ENCODE measurements at regions not wholly inside any gene's neighbourhood (a gene's known extent, or its start where the extent isn't known, plus 50 kb on each side); places are given as distances from the start of the nearest gene placed in this dataset.
A peak's percentile ranks its signal among the peaks of the same experiment; 100 is the strongest.

DNA sequence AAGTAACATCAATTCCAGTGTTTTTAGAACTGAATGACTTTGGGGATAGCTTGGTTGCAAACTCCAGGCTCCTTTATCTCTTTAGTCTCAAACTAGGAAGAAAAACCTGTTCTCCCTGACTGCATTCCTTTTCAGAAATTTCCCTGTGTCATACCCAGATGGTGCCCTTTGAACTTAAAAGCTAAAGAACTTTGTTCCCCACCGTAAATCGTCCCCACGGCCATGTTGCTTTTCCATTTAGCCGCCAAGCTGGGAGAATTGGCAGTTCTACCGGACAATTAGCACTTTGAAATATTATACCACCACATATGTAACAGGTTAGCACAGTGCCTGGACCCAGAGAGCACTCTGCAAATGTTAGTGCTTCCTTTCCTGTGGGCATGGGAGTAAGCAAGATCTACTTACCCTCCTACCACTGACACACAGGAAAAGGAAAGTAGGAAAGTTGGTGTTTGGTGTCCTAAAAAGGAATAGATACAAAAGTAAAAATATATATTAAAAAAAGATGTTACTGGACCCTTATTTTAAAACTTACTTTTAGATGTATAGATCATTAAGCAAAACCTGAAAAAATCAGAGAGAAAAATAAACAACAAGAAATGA lies 191.9 kb upstream of the MIR17HG start:
- Mint-ChIP-seq H3K36me3 (ENCODE audit: low read depth) (no peaks in the 10 kb centered on the region), H3K27me3 (ENCODE audit: insufficient read depth, low read depth, poor library complexity) (no peaks in the 10 kb centered on the region), H3K27ac (peak overlapping the region; percentile 50), H3K4me1 (peaks cover 38% of the 10 kb centered on the region), H3K9me3 (no peaks in the 10 kb centered on the region; the same call in 2 of the 3 replicates), H3K4me3 (no peak overlapping the region)
- Histone ChIP-seq H3K4me2 (peak overlapping the region; percentile 8), H4K20me1 (replicated peaks; ENCODE audit: insufficient read depth) (no peaks in the 10 kb centered on the region), H3K4me1 (ENCODE audit: insufficient read depth) (peaks cover 26% of the 10 kb centered on the region), H3K9me2 (ENCODE audit: insufficient read depth) (no peaks in the 10 kb centered on the region), H3K27ac (ENCODE audit: low read depth) (no peak overlapping the region), H2AFZ (peak overlapping the region; percentile 26; the same call in 1 of the 2 replicates), H3F3A (replicated peaks; ENCODE audit: low read depth) (no peaks in the 10 kb centered on the region), H3K79me2 (replicated peaks; ENCODE audit: insufficient read depth) (no peaks in the 10 kb centered on the region), H3K36me3 (ENCODE audit: insufficient read depth) (no peaks in the 10 kb centered on the region), H3K4me3 (no peak overlapping the region), H3K27me3 (ENCODE audit: insufficient read depth) (no peaks in the 10 kb centered on the region)
- ATAC-seq (no peak; the same call in 1 of the 3 replicates), DNase-seq (ENCODE audit: low spot score) (peak; percentile 56)
- TF ChIP-seq CTCF (conservative IDR thresholded peaks at IDR 0.05; ENCODE audit: low read depth in 2 of 2) (no peak), ZNF114 (CRISPR knock-in tag; IDR thresholded peaks at IDR 0.05) (no peak), ZNF331 (CRISPR knock-in tag; IDR thresholded peaks at IDR 0.05; ENCODE audit: low read depth) (no peak), ETS1 (IDR thresholded peaks at IDR 0.05) (no peak), CREB1 (CRISPR knock-in tag; IDR thresholded peaks at IDR 0.05; ENCODE audit: low read depth) (no peak), EZH2phosphoT487 (IDR thresholded peaks at IDR 0.05; ENCODE audit: unreplicated experiment) (no peak), STAT1 (IDR thresholded peaks at IDR 0.05; ENCODE audit: unreplicated experiment) (no peak), EZH2 (IDR thresholded peaks at IDR 0.05; ENCODE audit: low read depth, unreplicated experiment) (no peak)

DNA sequence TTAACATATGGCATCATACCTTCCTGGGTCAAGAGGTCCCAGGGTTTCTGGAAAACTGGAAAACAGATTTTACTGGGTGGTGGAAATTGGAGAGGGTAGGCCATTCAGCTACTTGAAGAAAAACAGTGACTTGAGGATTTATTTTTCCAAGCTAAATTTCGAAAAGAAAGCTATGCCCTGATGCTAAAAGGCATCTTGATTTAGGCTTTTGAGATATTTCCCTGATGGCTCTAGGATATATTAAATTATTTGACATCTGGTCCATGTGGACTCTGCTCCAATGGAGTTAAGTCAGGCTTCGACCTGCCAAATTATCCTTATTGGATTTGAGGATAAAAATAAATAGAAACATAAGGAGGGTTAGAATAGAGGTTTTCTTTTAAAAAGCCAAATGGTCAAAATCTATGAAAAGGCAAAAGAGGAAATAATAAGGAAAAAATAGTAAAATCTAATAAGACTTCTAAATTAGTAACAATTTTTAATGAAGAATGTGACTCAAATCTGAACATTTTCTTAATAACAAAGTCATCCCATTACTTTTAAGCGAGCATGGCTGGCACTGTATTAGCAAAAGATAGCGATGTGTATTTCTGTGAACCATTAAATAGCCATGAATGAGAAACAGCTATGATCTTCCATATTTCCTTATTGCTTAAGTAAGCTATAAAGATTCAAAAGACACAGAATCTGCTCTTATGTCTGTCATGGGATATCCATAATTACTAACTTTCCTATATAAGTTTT lies 190.0 kb upstream of the MIR17HG start:
- H3K36me3 Mint-ChIP-seq (ENCODE audit: low read depth): no peaks in the 10 kb centered on the region
- H3K9me3 Mint-ChIP-seq: no peaks in the 10 kb centered on the region; the same call in 2 of the 3 replicates
- H3K4me1 Mint-ChIP-seq: peaks cover 34% of the 10 kb centered on the region
- Histone ChIP-seq H4K20me1 (replicated peaks; ENCODE audit: insufficient read depth) (no peaks in the 10 kb centered on the region), H3K79me2 (replicated peaks; ENCODE audit: insufficient read depth) (no peaks in the 10 kb centered on the region), H3K4me3 (no peak overlapping the region), H3K27me3 (ENCODE audit: insufficient read depth) (no peaks in the 10 kb centered on the region), H2AFZ (no peak overlapping the region), H3K4me1 (ENCODE audit: insufficient read depth) (peaks cover 26% of the 10 kb centered on the region), H3K36me3 (ENCODE audit: insufficient read depth) (no peaks in the 10 kb centered on the region), H3K9me2 (ENCODE audit: insufficient read depth) (no peaks in the 10 kb centered on the region), H3K4me2 (no peak overlapping the region), H3K27ac (ENCODE audit: low read depth) (no peak overlapping the region), H3F3A (replicated peaks; ENCODE audit: low read depth) (no peaks in the 10 kb centered on the region)
- ATAC-seq (no peak), DNase-seq (ENCODE audit: low spot score) (no peak)
- no peak overlapping the region for H3K27ac Mint-ChIP-seq
- no peaks in the 10 kb centered on the region for H3K27me3 Mint-ChIP-seq (ENCODE audit: insufficient read depth, low read depth, poor library complexity)
- no peak overlapping the region for H3K4me3 Mint-ChIP-seq
- TF ChIP-seq STAT1 (IDR thresholded peaks at IDR 0.05; ENCODE audit: unreplicated experiment) (no peak), ZNF114 (CRISPR knock-in tag; IDR thresholded peaks at IDR 0.05) (no peak), NANOG (IDR thresholded peaks at IDR 0.05; ENCODE audit: borderline replicate concordance) (no peak), ETS1 (IDR thresholded peaks at IDR 0.05) (no peak), JUNB (IDR thresholded peaks at IDR 0.05; ENCODE audit: unreplicated experiment) (no peak), CTCF (conservative IDR thresholded peaks at IDR 0.05; ENCODE audit: low read depth in 2 of 2) (no peak), EZH2phosphoT487 (IDR thresholded peaks at IDR 0.05; ENCODE audit: unreplicated experiment) (no peak), CREB1 (CRISPR knock-in tag; IDR thresholded peaks at IDR 0.05; ENCODE audit: low read depth) (no peak), EZH2 (IDR thresholded peaks at IDR 0.05; ENCODE audit: low read depth, unreplicated experiment) (no peak)

Measured in GM23338 (cell line).